ENCODE measurements at regions not wholly inside any gene's neighbourhood (a gene's known extent, or its start where the extent isn't known, plus 50 kb on each side); places are given as distances from the start of the nearest gene placed in this dataset.
"Not testable (repeated sequence)": the region's sequence is repeated elsewhere in the genome, so short reads cannot be mapped to it uniquely, and the experiment has no call there.

- Histone ChIP-seq H3K4me1 (ENCODE audit: insufficient read depth) (no peaks in the 10 kb centered on the region), H3K36me3 (ENCODE audit: insufficient read depth) (no peaks in the 10 kb centered on the region), H3K27ac (ENCODE audit: low read depth) (no peak overlapping the region), H3K4me3 (ENCODE audit: low read depth, low read length) (no peak overlapping the region)
- no peak for DNase-seq (ENCODE audit: extremely low spot score)
These were observed 356.8 kb upstream of the PCDH10 start for GRCh38 chr4:132792310-132792709.

GRCh38 chr4:132797856-132798255 is 351.2 kb upstream of the PCDH10 start:
- no peak for DNase-seq (ENCODE audit: extremely low spot score)
- Histone ChIP-seq H3K36me3 (ENCODE audit: insufficient read depth) (no peaks in the 10 kb centered on the region), H3K4me1 (ENCODE audit: insufficient read depth) (no peaks in the 10 kb centered on the region), H3K4me3 (ENCODE audit: low read depth, low read length) (no peak overlapping the region), H3K27ac (ENCODE audit: low read depth) (no peak overlapping the region)
- WGBS: 84% methylated on average over 1 of the region's 1 CpG

- WGBS: 74% methylated on average over 16 of the region's 16 CpGs
- H3K27ac ChIP-seq (ENCODE audit: low read depth): no peak overlapping the region
- no peaks in the 10 kb centered on the region for H3K36me3 ChIP-seq (ENCODE audit: insufficient read depth)
- no peak for DNase-seq (ENCODE audit: extremely low spot score)
- no peaks in the 10 kb centered on the region for H3K4me1 ChIP-seq (ENCODE audit: insufficient read depth)
- no peak overlapping the region for H3K4me3 ChIP-seq (ENCODE audit: low read depth, low read length)
These were observed 339.6 kb upstream of the PCDH10 start for GRCh38 chr4:132809298-132810032.

- not testable (repeated sequence) for H3K4me3 ChIP-seq (ENCODE audit: low read depth, low read length); H3K4me1 ChIP-seq (ENCODE audit: insufficient read depth); DNase-seq (ENCODE audit: extremely low spot score); H3K27ac ChIP-seq (ENCODE audit: low read depth); H3K36me3 ChIP-seq (ENCODE audit: insufficient read depth)
- 74% methylated on average over 2 of the region's 2 CpGs for WGBS
These were observed 336.0 kb upstream of the PCDH10 start for GRCh38 chr4:132813061-132813460.

GRCh38 chr4:132818091-132818490 is 331.0 kb upstream of the PCDH10 start:
- WGBS: 77% methylated on average over 15 of the region's 15 CpGs
- H3K27ac ChIP-seq (ENCODE audit: low read depth): no peak overlapping the region
- no peaks in the 10 kb centered on the region for H3K36me3 ChIP-seq (ENCODE audit: insufficient read depth)
- no peak for DNase-seq (ENCODE audit: extremely low spot score)
- no peak overlapping the region for H3K4me3 ChIP-seq (ENCODE audit: low read depth, low read length)
- no peaks in the 10 kb centered on the region for H3K4me1 ChIP-seq (ENCODE audit: insufficient read depth)

- H3K36me3 ChIP-seq (ENCODE audit: insufficient read depth): no peaks in the 10 kb centered on the region
- H3K4me3 ChIP-seq (ENCODE audit: low read depth, low read length): no peak overlapping the region
- no peaks in the 10 kb centered on the region for H3K4me1 ChIP-seq (ENCODE audit: insufficient read depth)
- DNase-seq (ENCODE audit: extremely low spot score): no peak
- no peak overlapping the region for H3K27ac ChIP-seq (ENCODE audit: low read depth)
- WGBS: 43% methylated on average over 1 of the region's 1 CpG
These were observed 325.7 kb upstream of the PCDH10 start for GRCh38 chr4:132823419-132823818.

- H3K4me3 ChIP-seq (ENCODE audit: low read depth, low read length): no peak overlapping the region
- 87% methylated on average over 8 of the region's 8 CpGs for WGBS
These were observed 324.3 kb upstream of the PCDH10 start for GRCh38 chr4:132824761-132825160.

GRCh38 chr4:132827522-132827921 is 321.6 kb upstream of the PCDH10 start:
- 57% methylated on average over 4 of the region's 4 CpGs for WGBS
- Histone ChIP-seq H3K4me1 (ENCODE audit: insufficient read depth) (no peaks in the 10 kb centered on the region), H3K36me3 (ENCODE audit: insufficient read depth) (no peaks in the 10 kb centered on the region), H3K27ac (ENCODE audit: low read depth) (no peak overlapping the region), H3K4me3 (ENCODE audit: low read depth, low read length) (no peak overlapping the region)
- DNase-seq (ENCODE audit: extremely low spot score): no peak

More at GRCh38 chr4:132824761-132825160, 324.3 kb upstream of the PCDH10 start:
- H3K27ac ChIP-seq (ENCODE audit: low read depth): no peak overlapping the region
- H3K4me1 ChIP-seq (ENCODE audit: insufficient read depth): no peaks in the 10 kb centered on the region
- H3K36me3 ChIP-seq (ENCODE audit: insufficient read depth): no peaks in the 10 kb centered on the region
- no peak for DNase-seq (ENCODE audit: extremely low spot score)

GRCh38 chr4:132838244-132838643 is 310.9 kb upstream of the PCDH10 start:
- DNase-seq (ENCODE audit: extremely low spot score): no peak
- 89% methylated on average over 2 of the region's 2 CpGs for WGBS

GRCh38 chr4:132839070-132839469 is 310.0 kb upstream of the PCDH10 start:
- Histone ChIP-seq H3K36me3 (ENCODE audit: insufficient read depth) (no peaks in the 10 kb centered on the region), H3K4me3 (ENCODE audit: low read depth, low read length) (no peak overlapping the region), H3K4me1 (ENCODE audit: insufficient read depth) (no peaks in the 10 kb centered on the region), H3K27ac (ENCODE audit: low read depth) (no peak overlapping the region)
- DNase-seq (ENCODE audit: extremely low spot score): no peak

More at GRCh38 chr4:132838244-132838643, 310.9 kb upstream of the PCDH10 start:
- Histone ChIP-seq H3K4me3 (ENCODE audit: low read depth, low read length) (no peak overlapping the region), H3K27ac (ENCODE audit: low read depth) (no peak overlapping the region), H3K4me1 (ENCODE audit: insufficient read depth) (no peaks in the 10 kb centered on the region), H3K36me3 (ENCODE audit: insufficient read depth) (no peaks in the 10 kb centered on the region)

GRCh38 chr4:132859929-132860328 is 289.2 kb upstream of the PCDH10 start:
- H3K36me3 ChIP-seq (ENCODE audit: insufficient read depth): peaks cover 1% of the 10 kb centered on the region
- H3K27ac ChIP-seq (ENCODE audit: low read depth): no peak overlapping the region
- no peak for DNase-seq (ENCODE audit: extremely low spot score)
- no peak overlapping the region for H3K4me3 ChIP-seq (ENCODE audit: low read depth, low read length)
- H3K4me1 ChIP-seq (ENCODE audit: insufficient read depth): no peaks in the 10 kb centered on the region
- 87% methylated on average over 1 of the region's 1 CpG for WGBS

GRCh38 chr4:132860976-132861375 is 288.1 kb upstream of the PCDH10 start:
- H3K4me1 ChIP-seq (ENCODE audit: insufficient read depth): no peaks in the 10 kb centered on the region
- H3K27ac ChIP-seq (ENCODE audit: low read depth): no peak overlapping the region
- DNase-seq (ENCODE audit: extremely low spot score): no peak
- peaks cover 1% of the 10 kb centered on the region for H3K36me3 ChIP-seq (ENCODE audit: insufficient read depth)
- H3K4me3 ChIP-seq (ENCODE audit: low read depth, low read length): no peak overlapping the region

GRCh38 chr4:132863619-132864018 is 285.5 kb upstream of the PCDH10 start:
- 98% methylated on average over 1 of the region's 1 CpG for WGBS
- peaks cover 1% of the 10 kb centered on the region for H3K36me3 ChIP-seq (ENCODE audit: insufficient read depth)
- no peak overlapping the region for H3K27ac ChIP-seq (ENCODE audit: low read depth)
- no peak overlapping the region for H3K4me3 ChIP-seq (ENCODE audit: low read depth, low read length)
- H3K4me1 ChIP-seq (ENCODE audit: insufficient read depth): no peaks in the 10 kb centered on the region
- DNase-seq (ENCODE audit: extremely low spot score): no peak

GRCh38 chr4:132865458-132865857 is 283.6 kb upstream of the PCDH10 start:
- no peak for DNase-seq (ENCODE audit: extremely low spot score)
- Histone ChIP-seq H3K4me1 (ENCODE audit: insufficient read depth) (no peaks in the 10 kb centered on the region), H3K4me3 (ENCODE audit: low read depth, low read length) (no peak overlapping the region), H3K36me3 (ENCODE audit: insufficient read depth) (peaks cover 1% of the 10 kb centered on the region), H3K27ac (ENCODE audit: low read depth) (no peak overlapping the region)
- 85% methylated on average over 1 of the region's 1 CpG for WGBS

GRCh38 chr4:132865922-132866321 is 283.2 kb upstream of the PCDH10 start:
- Histone ChIP-seq H3K27ac (ENCODE audit: low read depth) (no peak overlapping the region), H3K4me1 (ENCODE audit: insufficient read depth) (no peaks in the 10 kb centered on the region), H3K4me3 (ENCODE audit: low read depth, low read length) (no peak overlapping the region), H3K36me3 (ENCODE audit: insufficient read depth) (no peaks in the 10 kb centered on the region)
- 96% methylated on average over 2 of the region's 2 CpGs for WGBS
- DNase-seq (ENCODE audit: extremely low spot score): no peak

All from urinary bladder (tissue), 3 donors.